Embryonic facial prominence (tissue), 1 donor: ENCODE measurements at regions not wholly inside any gene's neighbourhood (a gene's known extent, or its start where the extent isn't known, plus 50 kb on each side); places are given as distances from the start of the nearest gene placed in this dataset.
"Not testable (repeated sequence)": the region's sequence is repeated elsewhere in the genome, so short reads cannot be mapped to it uniquely, and the experiment has no call there.

Source experiments
- DNase-seq: peaks from one replicate; pipeline ENCODE4 v3.0.0-alpha.2; 2016; ENCODE audit errors: extremely low spot score

- DNase-seq, result not testable (repeated sequence)
Observed at GRCh38 chr4:106524772-106525171, 156.2 kb upstream of the GIMD1 start.

DNA sequence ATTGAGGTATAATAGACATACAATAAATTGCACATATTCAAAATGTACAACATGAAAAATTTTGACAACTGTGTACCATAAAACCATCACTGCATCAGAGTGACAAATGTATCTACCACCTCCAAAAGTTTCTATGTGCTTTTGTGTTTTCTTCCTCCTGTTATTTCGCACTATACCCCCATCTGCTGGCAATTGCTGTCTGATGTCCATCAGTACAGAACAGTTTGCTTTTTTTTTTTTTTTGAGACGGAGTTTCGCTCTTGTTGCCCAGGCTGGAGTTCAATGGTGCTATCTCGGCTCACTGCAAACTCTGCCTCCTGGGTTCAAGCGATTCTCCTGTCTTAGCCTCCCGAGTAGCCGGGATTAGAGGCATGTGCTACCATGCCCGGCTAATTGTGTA is 154.3 kb upstream of the GIMD1 start:
- DNase-seq, result no peak

DNA sequence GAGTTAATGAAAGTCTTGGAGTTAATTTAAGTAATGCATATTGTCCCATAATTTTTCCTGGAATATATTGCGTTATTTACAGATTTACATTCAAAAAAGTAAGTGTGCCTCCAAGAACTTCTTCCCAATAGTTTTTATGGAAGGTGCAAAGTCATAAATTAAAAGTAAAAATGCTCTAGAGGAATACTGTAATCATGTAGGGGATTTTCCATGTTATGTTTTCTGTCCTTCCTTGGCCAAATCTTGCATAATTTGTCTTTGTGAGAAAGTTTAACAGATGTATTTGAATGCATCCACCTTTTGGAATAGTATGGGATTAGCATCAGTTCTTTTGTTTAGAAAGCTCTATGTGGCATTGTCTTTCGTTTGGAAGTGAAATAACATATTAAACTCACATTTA is 144.1 kb upstream of the GIMD1 start:
- DNase-seq, result no peak

- no peak for DNase-seq
Observed at GRCh38 chr4:106507440-106507839, 138.9 kb upstream of the GIMD1 start.

GRCh38 chr4:106503116-106504050 is 134.8 kb upstream of the GIMD1 start:
- no peak for DNase-seq

DNA sequence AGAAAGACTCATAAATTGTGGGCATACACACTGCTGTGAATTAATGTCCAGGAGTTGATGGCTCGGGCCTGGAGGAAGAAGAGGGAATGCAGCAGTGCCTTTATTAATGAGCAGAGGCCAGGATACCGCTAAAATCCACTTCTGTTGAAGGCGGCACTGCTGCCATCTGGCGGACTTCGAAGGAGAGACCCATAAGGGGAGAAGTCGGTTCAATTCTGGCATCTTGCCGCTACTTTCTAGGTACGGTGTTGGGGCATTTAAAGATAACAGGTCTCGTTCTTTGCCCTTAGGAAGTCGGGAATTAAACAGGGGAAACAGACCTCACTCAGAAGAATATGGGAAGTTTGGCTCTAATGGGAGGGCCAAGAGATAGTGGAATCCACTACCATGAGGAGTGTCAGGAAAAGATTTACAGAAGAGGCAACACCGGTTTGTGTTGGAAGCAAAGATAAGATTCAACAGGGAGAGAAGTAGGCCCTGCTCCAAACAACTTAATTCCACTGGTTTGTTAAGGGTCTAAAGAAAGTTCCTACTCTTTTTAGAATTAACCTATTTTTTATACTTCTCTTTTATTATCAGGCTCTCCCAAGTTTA is 133.6 kb upstream of the GIMD1 start:
- DNase-seq, result no peak

- DNase-seq, result no peak
Observed at GRCh38 chr4:106497271-106497670, 128.7 kb upstream of the GIMD1 start.

- no peak for DNase-seq
Observed at GRCh38 chr4:106496061-106496460, 127.5 kb upstream of the GIMD1 start.

DNA sequence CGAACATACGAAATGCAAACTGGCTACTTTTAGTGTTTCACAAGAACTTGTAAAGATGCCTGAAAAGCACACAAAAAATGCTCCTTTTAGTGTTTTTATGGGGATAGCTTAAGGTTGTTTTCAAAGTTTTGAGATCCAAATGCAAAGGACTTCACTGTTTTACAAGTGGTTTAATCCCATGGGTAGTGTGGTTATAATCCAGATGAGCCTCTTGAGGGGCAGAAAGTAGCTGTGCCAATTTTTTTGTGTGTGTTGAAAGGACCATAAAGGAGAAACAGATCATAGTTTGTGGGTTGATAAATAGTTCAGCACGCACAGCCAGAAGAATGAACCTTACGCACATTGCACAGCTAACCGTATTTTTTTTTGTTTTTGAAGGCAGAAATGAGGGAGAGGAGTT is 126.9 kb upstream of the GIMD1 start:
- no peak for DNase-seq

DNA sequence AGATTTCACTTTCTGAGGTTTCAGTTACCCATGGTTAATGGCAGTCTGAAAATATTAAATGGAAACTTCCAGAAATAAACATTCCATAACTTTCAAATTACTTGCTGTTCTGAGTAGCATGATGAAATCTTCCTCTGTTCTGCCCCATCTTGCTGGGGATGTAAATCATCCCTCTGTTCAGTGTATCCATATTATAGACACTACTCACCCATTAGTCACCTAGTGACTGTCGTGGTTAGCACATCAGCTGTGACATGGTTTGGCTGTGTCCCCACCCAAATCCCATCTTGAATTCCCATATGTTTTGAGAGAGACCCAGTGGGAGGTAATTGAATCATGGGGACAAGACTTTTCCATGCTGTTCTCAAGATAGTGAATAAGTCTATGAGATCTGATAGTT is 125.5 kb upstream of the GIMD1 start:
- no peak for DNase-seq

GRCh38 chr4:106493086-106493485 is 124.5 kb upstream of the GIMD1 start:
- no peak for DNase-seq

DNA sequence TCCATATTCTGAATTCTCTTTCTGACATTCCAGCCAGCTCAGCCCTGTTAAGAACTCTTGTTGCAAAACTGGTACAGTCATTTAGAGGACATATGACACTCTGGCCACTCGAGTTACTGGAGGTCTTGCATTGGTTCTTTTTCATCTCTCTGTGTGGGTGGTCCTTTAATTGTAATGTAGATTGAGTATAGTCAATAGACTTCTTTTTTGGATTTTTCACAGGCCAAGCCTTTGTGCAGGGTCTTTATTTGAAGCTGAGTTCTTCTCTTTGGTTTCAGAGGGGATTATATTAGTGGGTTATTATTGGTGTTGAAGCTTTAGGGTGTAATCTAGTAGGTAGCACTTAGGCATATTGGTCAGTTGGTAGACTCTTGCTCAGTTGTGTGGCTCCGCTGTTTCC is 118.0 kb upstream of the GIMD1 start:
- no peak for DNase-seq

- no peak for DNase-seq
Observed at GRCh38 chr4:106481801-106482200, 113.2 kb upstream of the GIMD1 start.

DNA sequence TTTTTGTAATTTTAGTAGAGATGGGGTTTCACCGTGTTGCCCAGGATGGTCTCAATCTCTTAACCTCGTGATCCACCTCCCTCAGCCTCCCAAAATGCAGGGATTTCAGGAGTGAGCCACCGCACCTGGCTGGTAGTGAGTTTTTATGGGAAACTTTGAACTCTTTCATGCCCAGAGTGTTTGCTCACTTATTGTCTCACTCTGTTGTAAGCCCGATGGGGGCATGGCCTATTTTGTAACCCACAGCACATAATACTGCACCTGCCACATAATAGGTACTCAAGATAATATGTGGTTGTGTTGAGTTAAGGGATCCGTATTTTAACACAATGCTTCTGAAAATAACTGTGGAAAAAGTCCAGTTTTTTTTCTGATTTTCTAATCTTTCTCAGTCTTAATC is 109.6 kb upstream of the GIMD1 start:
- no peak for DNase-seq

- DNase-seq, result no peak
Observed at GRCh38 chr4:106476741-106477140, 108.2 kb upstream of the GIMD1 start.

GRCh38 chr4:106473515-106473914 is 104.9 kb upstream of the GIMD1 start:
- no peak for DNase-seq

DNA sequence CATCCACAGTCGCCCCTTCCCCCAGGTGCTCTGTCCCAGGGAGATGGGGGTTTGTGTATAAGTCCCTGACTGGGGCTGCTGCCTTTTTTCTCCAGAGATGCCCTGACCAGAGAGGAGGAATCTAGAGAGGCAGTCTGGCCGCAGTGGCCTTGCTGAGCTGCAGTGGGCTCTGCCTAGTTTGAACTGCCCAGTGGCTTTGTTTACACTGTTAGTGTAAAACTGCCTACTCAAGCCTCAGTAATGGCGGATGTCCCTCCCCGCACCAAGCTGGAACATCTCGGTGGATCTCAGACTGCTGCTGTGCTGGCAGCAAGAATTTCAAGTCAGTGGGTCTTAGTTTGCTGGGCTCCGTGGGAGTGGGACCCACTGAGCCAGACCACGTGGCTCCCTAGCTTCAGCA is 102.6 kb upstream of the GIMD1 start:
- no peak for DNase-seq

DNA sequence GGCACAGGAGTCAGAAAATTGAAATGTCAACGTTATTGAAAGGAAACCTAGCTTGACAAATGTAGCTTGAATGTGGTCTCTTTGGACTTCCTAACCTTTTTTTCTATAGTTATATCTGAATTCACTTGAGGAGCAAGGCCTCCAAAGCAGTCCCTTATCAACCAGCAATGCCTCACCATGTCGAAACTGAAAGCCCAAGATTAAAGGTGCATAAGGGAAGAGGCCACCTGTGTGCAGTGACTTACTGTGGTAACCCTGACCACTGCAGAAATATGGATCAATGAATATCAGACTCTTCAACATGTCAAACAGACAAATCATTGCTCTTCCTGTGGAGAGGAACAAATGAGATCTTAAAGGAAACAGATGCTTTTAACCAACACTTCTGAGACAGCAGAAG is 95.0 kb upstream of the GIMD1 start:
- DNase-seq, result no peak

DNA sequence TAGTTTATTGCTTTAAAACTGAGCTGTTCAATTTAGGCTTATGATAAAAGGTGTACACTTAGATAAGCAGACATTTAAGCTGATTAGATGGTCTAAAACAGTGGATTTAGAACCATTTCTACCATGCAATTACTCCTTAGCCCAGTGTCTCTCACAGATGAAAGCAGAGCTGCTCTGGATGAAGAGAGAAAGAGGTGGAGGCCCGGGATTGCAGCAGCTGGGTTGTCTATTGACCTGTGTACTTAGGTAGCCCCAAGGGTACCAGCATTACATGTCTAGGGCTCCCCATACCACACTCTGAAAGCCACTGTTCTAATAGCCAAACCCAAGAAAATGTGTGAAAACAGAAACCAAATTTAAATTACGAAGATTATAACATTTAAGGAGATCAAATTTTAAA is 86.0 kb upstream of the GIMD1 start:
- DNase-seq, result no peak

GRCh38 chr4:106454021-106454420 is 85.4 kb upstream of the GIMD1 start:
- no peak for DNase-seq

GRCh38 chr4:106451091-106451490 is 82.5 kb upstream of the GIMD1 start:
- no peak for DNase-seq

GRCh38 chr4:106450249-106450648 is 81.7 kb upstream of the GIMD1 start:
- no peak for DNase-seq

DNA sequence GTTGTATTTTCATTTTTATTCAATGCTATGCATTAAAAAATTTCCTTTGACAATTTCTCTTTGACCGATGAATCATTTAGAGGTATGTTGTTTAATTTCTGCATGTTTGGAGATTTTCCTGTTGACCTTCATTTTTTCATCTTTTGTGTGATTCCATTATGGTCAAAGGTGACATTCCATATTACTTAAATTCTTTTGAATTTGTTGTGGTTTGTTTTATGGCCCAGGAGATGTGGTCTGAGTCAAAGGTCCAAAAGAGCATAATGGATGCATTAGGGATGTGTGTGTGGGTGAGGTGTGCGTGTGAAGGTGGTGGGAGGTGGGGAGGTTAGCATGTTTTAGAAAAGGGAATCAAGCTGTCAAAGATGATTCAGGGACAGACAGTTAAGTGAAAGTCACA is 76.0 kb upstream of the GIMD1 start:
- DNase-seq, result no peak
